ENCODE measurements at regions not wholly inside any gene's neighbourhood (a gene's known extent, or its start where the extent isn't known, plus 50 kb on each side); places are given as distances from the start of the nearest gene placed in this dataset.

DNA sequence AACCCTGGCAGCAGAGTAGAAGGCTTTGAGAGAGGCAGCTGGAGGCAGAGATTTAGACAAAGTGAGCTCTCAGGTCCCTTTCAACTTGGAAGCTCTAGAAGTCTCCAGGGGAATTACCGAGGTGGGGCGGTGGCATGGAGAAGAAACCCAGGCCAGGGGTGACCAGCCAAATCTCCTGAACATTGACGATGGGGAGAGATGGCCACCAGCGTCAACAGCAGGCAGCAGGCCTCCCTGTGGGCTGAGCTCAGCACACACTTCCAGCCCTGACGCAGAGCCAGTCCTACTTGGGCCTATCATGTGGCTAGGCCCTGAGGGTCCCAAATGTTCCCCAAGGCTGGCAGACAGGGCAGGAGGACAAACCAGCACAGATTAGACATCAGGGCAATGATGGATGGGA, 187.8 kb downstream of the BCOR start:
- H3K4me1 ChIP-seq (replicated peaks in 1 of 2; ENCODE audit: control insufficient read depth in 2 of 2, insufficient read depth in 2 of 2, low read length in 2 of 2) = peaks cover 4 to 9% of the 10 kb centered on the region in 2 experiments; a peak in 3 of 5 replicates

More for the DNA sequence above, 187.8 kb downstream of the BCOR start:
- 15% methylated on average over 2 of the region's 5 CpGs for WGBS (ENCODE audit: insufficient coverage, low coverage, missing lambda C conversion rate)
- no TSS peak for BruUV-seq (replicated peaks)
- Histone ChIP-seq H3K36me3 (ENCODE audit: control insufficient read depth, insufficient read depth, low read length) (no peaks in the 10 kb centered on the region), H3K27me3 (ENCODE audit: control insufficient read depth in 2 of 2, insufficient read depth in 2 of 2, low read length in 2 of 2) (no peaks in the 10 kb centered on the region; a peak in 1 of 5 replicates), H3K9ac (ENCODE audit: insufficient read depth in 1 of 2, low read depth in 2 of 2, low read length in 2 of 2) (no peak overlapping the region), H3K9me1 (ENCODE audit: control insufficient read depth, insufficient read depth, low read length) (no peaks in the 10 kb centered on the region), H3K9me3 (replicated peaks; ENCODE audit: control insufficient read depth, insufficient read depth, low read depth, low read length) (no peaks in the 10 kb centered on the region), H4K20me1 (replicated peaks; ENCODE audit: control insufficient read depth, insufficient read depth, low read length) (no peaks in the 10 kb centered on the region), H2AFZ (ENCODE audit: low read depth, low read length) (no peak overlapping the region), H3K4me2 (ENCODE audit: insufficient read depth, low read length) (no peak overlapping the region), H3K27ac (ENCODE audit: extremely low read depth, low read depth, low read length) (no peak overlapping the region), H3K79me2 (ENCODE audit: control insufficient read depth, insufficient read depth, low read length) (no peaks in the 10 kb centered on the region), H3K4me3 (no peak overlapping the region)
- FAIRE-seq (no peak), DNase-seq (ENCODE audit: extremely low read depth in 1 of 4, low spot score in 3 of 4) (no peak), ATAC-seq (no peak)
- ChIA-PET CTCF (ENCODE audit: low intra/inter-chr PET ratio) (no interaction called here), POLR2A (no interaction called here)
- TF ChIP-seq, protein P1, sequence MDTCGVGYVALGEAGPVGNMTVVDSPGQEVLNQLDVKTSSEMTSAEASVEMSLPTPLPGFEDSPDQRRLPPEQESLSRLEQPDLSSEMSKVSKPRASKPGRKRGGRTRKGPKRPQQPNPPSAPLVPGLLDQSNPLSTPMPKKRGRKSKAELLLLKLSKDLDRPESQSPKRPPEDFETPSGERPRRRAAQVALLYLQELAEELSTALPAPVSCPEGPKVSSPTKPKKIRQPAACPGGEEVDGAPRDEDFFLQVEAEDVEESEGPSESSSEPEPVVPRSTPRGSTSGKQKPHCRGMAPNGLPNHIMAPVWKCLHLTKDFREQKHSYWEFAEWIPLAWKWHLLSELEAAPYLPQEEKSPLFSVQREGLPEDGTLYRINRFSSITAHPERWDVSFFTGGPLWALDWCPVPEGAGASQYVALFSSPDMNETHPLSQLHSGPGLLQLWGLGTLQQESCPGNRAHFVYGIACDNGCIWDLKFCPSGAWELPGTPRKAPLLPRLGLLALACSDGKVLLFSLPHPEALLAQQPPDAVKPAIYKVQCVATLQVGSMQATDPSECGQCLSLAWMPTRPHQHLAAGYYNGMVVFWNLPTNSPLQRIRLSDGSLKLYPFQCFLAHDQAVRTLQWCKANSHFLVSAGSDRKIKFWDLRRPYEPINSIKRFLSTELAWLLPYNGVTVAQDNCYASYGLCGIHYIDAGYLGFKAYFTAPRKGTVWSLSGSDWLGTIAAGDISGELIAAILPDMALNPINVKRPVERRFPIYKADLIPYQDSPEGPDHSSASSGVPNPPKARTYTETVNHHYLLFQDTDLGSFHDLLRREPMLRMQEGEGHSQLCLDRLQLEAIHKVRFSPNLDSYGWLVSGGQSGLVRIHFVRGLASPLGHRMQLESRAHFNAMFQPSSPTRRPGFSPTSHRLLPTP (IDR thresholded peaks at IDR 0.05; ENCODE audit: borderline replicate concordance, extremely low read depth, insufficient read length) = no peak
- no peak for TF ChIP-seq THRAP3 (IDR thresholded peaks at IDR 0.05; ENCODE audit: borderline replicate concordance)
- TF ChIP-seq FOXM1 (IDR thresholded peaks at IDR 0.05; ENCODE audit: low read depth) = no peak
- TF ChIP-seq FOXM1 (CRISPR knock-in tag; IDR thresholded peaks at IDR 0.05; ENCODE audit: low read depth) = no peak
- no peak for TF ChIP-seq ZNF583 (CRISPR knock-in tag; IDR thresholded peaks at IDR 0.05)
- in situ Hi-C loops (cut with MboI) = no loop called here
- intact Hi-C loops (cut with micrococcal nuclease) = no loop called here
